SK-N-SH treated with all-trans-retinoic acid at 6 μM for 48 hours (cell line): ENCODE measurements at regions not wholly inside any gene's neighbourhood (a gene's known extent, or its start where the extent isn't known, plus 50 kb on each side); places are given as distances from the start of the nearest gene placed in this dataset.

Experiments used
- ARNTL ChIP-seq: fragments of 450-650 bp; formaldehyde crosslinking; IDR thresholded peaks from 2 replicates; pipeline ENCODE4 v1.5.0; 2020; ENCODE audit warnings: low read depth, mild to moderate bottlenecking, moderate library complexity, borderline replicate concordance
- GLIS3 ChIP-seq: fragments of 250-450 bp; sonication (Bioruptor Pico); IDR thresholded peaks from 2 replicates; pipeline ENCODE4 v1.5.0; 2020; ENCODE audit warnings: mild to moderate bottlenecking, moderate library complexity
- PATZ1 ChIP-seq: fragments of 250-450 bp; sonication (Bioruptor Pico); IDR thresholded peaks from 2 replicates; pipeline ENCODE4 v1.8.0; 2020; ENCODE audit warnings: mild to moderate bottlenecking, moderate library complexity, borderline replicate concordance
- RARB ChIP-seq: fragments of 250-450 bp; sonication (Bioruptor Pico); IDR thresholded peaks from 2 replicates; pipeline ENCODE4 v1.8.0; 2021; ENCODE audit warnings: mild to moderate bottlenecking, moderate library complexity
- SNAI2 ChIP-seq: fragments of 250-450 bp; sonication (Bioruptor Pico); IDR thresholded peaks from 2 replicates; pipeline ENCODE4 v1.5.0; 2020; ENCODE audit warnings: mild to moderate bottlenecking, moderate library complexity
- ZFP3 ChIP-seq: fragments of 250-450 bp; sonication (Bioruptor Pico); IDR thresholded peaks from 2 replicates; pipeline ENCODE4 v1.5.0; 2020; ENCODE audit warnings: mild to moderate bottlenecking, moderate library complexity
- ZFP30 ChIP-seq: fragments of 450-650 bp; formaldehyde crosslinking; IDR thresholded peaks from 2 replicates; pipeline ENCODE4 v1.5.0; 2022; ENCODE audit warnings: mild to moderate bottlenecking, moderate library complexity
- ZNF565 ChIP-seq: fragments of 450-650 bp; formaldehyde crosslinking; conservative IDR thresholded peaks from 2 replicates; pipeline ENCODE4 v1.5.0; 2020; ENCODE audit warnings: low read depth, mild to moderate bottlenecking, moderate library complexity
- ZNF70 ChIP-seq: fragments of 450-650 bp; formaldehyde crosslinking; IDR thresholded peaks from 2 replicates; pipeline ENCODE4 v1.5.0; 2020; ENCODE audit warnings: mild to moderate bottlenecking, moderate library complexity

- TF ChIP-seq ZFP30 (CRISPR knock-in tag) (no peak), SNAI2 (CRISPR knock-in tag) (no peak), ARNTL (no peak), ZFP3 (CRISPR knock-in tag) (no peak), PATZ1 (CRISPR knock-in tag) (no peak), RARB (CRISPR knock-in tag) (no peak), GLIS3 (CRISPR knock-in tag) (no peak), ZNF70 (CRISPR knock-in tag) (no peak), ZNF565 (CRISPR knock-in tag) (no peak)
Measured at GRCh38 chr16:22726868-22727267, 87.1 kb upstream of the HS3ST2 start.
